Suprapubic skin (tissue), 4 donors: ENCODE measurements at regions not wholly inside any gene's neighbourhood (a gene's known extent, or its start where the extent isn't known, plus 50 kb on each side); places are given as distances from the start of the nearest gene placed in this dataset.

Source experiments
- EP300 ChIP-seq: sonication (generic); formaldehyde crosslinking; IDR thresholded peaks from one replicate; pipeline ENCODE4 v1.6.1; 2017; ENCODE audit warnings: antibody characterized with exemption
- POLR2AphosphoS5 ChIP-seq, 3 donors: sonication (generic); formaldehyde crosslinking; IDR thresholded peaks; one replicate each; pipeline ENCODE4 v1.6.1; 2017; ENCODE audit warnings: antibody characterized with exemption in 3 of 3
- TF ChIP-seq, protein P1 (sequence below), 2 donors: fragments of 200-600 bp in 1 of 2; fragments of 450-650 bp in 1 of 2; sonication (generic) in 1 of 2; IDR thresholded peaks; one replicate each; pipeline ENCODE4 v1.5.1; 2016 to 2019; ENCODE audit warnings: antibody characterized with exemption in 2 of 2, mild to moderate bottlenecking in 1 of 2, moderate library complexity in 1 of 2

- no peak for TF ChIP-seq POLR2AphosphoS5 (IDR thresholded peaks at IDR 0.05)
- TF ChIP-seq, protein P1, sequence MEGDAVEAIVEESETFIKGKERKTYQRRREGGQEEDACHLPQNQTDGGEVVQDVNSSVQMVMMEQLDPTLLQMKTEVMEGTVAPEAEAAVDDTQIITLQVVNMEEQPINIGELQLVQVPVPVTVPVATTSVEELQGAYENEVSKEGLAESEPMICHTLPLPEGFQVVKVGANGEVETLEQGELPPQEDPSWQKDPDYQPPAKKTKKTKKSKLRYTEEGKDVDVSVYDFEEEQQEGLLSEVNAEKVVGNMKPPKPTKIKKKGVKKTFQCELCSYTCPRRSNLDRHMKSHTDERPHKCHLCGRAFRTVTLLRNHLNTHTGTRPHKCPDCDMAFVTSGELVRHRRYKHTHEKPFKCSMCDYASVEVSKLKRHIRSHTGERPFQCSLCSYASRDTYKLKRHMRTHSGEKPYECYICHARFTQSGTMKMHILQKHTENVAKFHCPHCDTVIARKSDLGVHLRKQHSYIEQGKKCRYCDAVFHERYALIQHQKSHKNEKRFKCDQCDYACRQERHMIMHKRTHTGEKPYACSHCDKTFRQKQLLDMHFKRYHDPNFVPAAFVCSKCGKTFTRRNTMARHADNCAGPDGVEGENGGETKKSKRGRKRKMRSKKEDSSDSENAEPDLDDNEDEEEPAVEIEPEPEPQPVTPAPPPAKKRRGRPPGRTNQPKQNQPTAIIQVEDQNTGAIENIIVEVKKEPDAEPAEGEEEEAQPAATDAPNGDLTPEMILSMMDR (IDR thresholded peaks at IDR 0.05), result no peak
- TF ChIP-seq EP300, result no peak
Measured at GRCh38 chr14:95440951-95441350, 75.5 kb downstream of the SYNE3 start.
